Thyroid gland (tissue), 4 donors: ENCODE measurements at regions not wholly inside any gene's neighbourhood (a gene's known extent, or its start where the extent isn't known, plus 50 kb on each side); places are given as distances from the start of the nearest gene placed in this dataset.

Experiments
- POLR2A ChIP-seq, 2 donors: fragments of 450-650 bp; IDR thresholded peaks; one replicate each; pipeline ENCODE4 v1.6.1; 2017; ENCODE audit warnings: antibody characterized with exemption in 2 of 2, mild to moderate bottlenecking in 2 of 2, moderate library complexity in 1 of 2
- TF ChIP-seq, protein P1 (sequence below), 6 experiments: fragments of 200-600 bp in 3 of 6; fragments of 450-650 bp in 3 of 6; sonication (generic) in 3 of 6; IDR thresholded peaks; one replicate each; pipeline ENCODE4 v1.5.1; 2016 to 2019; ENCODE audit warnings: antibody characterized with exemption in 6 of 6, mild to moderate bottlenecking in 2 of 6, inconsistent platforms in 1 of 6, moderate library complexity in 1 of 6

DNA sequence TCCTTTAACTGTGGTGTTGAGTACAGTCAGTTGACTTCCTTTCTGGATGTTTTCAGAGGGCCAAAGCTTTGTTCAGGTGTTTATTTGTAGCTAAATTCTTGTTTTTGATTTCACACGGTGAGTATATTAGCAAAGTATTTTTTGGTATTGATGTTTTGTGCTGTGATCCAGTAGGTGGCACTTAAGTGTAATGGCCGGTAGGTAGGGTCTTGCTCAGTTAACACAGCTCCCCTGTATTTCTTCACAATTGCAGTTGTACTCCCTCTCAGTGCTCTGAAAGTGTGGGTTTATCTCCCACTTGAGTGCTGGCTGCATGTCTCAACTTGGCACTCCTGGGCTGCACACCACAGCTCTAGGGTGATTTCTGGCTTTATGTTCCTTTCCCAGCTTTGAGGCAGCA is 339.5 kb downstream of the AEBP2 start:
- TF ChIP-seq, protein P1, sequence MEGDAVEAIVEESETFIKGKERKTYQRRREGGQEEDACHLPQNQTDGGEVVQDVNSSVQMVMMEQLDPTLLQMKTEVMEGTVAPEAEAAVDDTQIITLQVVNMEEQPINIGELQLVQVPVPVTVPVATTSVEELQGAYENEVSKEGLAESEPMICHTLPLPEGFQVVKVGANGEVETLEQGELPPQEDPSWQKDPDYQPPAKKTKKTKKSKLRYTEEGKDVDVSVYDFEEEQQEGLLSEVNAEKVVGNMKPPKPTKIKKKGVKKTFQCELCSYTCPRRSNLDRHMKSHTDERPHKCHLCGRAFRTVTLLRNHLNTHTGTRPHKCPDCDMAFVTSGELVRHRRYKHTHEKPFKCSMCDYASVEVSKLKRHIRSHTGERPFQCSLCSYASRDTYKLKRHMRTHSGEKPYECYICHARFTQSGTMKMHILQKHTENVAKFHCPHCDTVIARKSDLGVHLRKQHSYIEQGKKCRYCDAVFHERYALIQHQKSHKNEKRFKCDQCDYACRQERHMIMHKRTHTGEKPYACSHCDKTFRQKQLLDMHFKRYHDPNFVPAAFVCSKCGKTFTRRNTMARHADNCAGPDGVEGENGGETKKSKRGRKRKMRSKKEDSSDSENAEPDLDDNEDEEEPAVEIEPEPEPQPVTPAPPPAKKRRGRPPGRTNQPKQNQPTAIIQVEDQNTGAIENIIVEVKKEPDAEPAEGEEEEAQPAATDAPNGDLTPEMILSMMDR (IDR thresholded peaks at IDR 0.05) = peak in 1 of 6 experiments; percentile 14
- TF ChIP-seq POLR2A (IDR thresholded peaks at IDR 0.05) = no peak
